Kidney (tissue), 13 donors: ENCODE measurements at regions not wholly inside any gene's neighbourhood (a gene's known extent, or its start where the extent isn't known, plus 50 kb on each side); places are given as distances from the start of the nearest gene placed in this dataset.

ENCODE experiments used
- DNase-seq, 5 donors: peaks; one replicate each; pipeline ENCODE4 v3.0.0-alpha.2; 2013 to 2020
- FAIRE-seq: peaks from 2 replicates; lab custom pipeline; 2012; peaks lifted over from hg19 to GRCh38; lab: Jason Lieb, UNC
- H3K27ac ChIP-seq, 2 donors: one replicate each; pipeline ENCODE4 v1.7.0; 2013; ENCODE audit warnings: low read depth in 2 of 2, low read length in 2 of 2, inconsistent platforms in 1 of 2
- H3K27me3 ChIP-seq: one replicate; pipeline ENCODE4 v1.7.1; 2013; ENCODE audit warnings: low read length, inconsistent platforms; ENCODE audit not compliant: control insufficient read depth, insufficient read depth
- H3K36me3 ChIP-seq, 3 donors: one replicate each; pipeline versions ENCODE4 v1.7.0 to v1.7.1; 2013; ENCODE audit warnings: low read length in 3 of 3, control low read depth in 1 of 3, inconsistent platforms in 1 of 3; ENCODE audit not compliant: insufficient read depth in 3 of 3, control insufficient read depth in 2 of 3
- H3K4me1 ChIP-seq, 3 donors: one replicate each; pipeline versions ENCODE4 v1.7.0 to v1.7.1; 2013; ENCODE audit warnings: low read length in 3 of 3, inconsistent platforms in 1 of 3, low read depth in 1 of 3; ENCODE audit not compliant: control insufficient read depth in 2 of 3, insufficient read depth in 2 of 3
- H3K4me3 ChIP-seq, 3 donors: one replicate each; pipeline versions ENCODE4 v1.7.0 to v1.8.1; 2013; ENCODE audit warnings: low read length in 3 of 3, control low read depth in 1 of 3, inconsistent platforms in 1 of 3
- H3K9ac ChIP-seq, 3 donors: one replicate each; pipeline versions ENCODE4 v1.7.0 to v1.7.1; 2013; ENCODE audit warnings: low read length in 3 of 3, control low read depth in 1 of 3, inconsistent platforms in 1 of 3
- H3K9me3 ChIP-seq, 3 donors: one replicate each; pipeline versions ENCODE4 v1.7.0 to v1.7.1; 2013; ENCODE audit warnings: low read length in 3 of 3, control low read depth in 1 of 3, inconsistent platforms in 1 of 3; ENCODE audit not compliant: control insufficient read depth in 2 of 3, insufficient read depth in 1 of 3
- intact Hi-C: fragments of 100-400 bp; cut with DNase I; formaldehyde crosslinking; loops from one replicate; pipeline ENCODE4 v1.11.1; 2022
- TF ChIP-seq, protein P1 (sequence below): IDR thresholded peaks from 3 replicates; pipeline ENCODE4 v1.5.1; 2012; ENCODE audit warnings: mild to moderate bottlenecking, moderate library complexity, borderline replicate concordance; ENCODE audit not compliant: insufficient read depth; ENCODE audit errors: extremely low read depth
- donor health status: control.
- donor health status: control.
- donor health status: control.
- donor health status: control.
- donor health status: control.
- donor health status: DM: yes; HTN: yes; CAD: no.
- donor health status: Normal renal cell carcinoma (clear cell type).

DNA sequence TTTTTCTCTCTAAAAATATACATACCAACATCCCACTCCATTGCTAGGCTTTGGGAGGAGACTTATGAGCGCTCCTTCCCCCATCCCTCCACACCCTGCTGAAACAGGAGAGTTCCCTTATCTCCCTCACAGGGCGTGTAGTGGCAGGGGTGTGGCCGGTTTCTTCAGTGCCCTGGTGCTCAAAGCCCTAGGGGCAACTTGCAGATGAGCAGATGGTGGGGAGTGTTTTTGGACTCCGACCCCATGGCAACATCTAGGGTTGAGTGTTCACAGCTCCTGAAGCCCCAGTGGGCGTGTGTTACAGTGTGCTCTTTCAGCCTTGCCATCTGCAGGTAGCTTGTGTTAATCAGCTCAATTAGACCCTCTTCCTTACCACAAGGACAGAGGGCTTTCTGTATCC, 409.5 kb downstream of the MAT2B start:
- H3K27ac ChIP-seq = no peak overlapping the region
- no peaks in the 10 kb centered on the region for H3K36me3 ChIP-seq
- H3K27me3 ChIP-seq = no peaks in the 10 kb centered on the region
- no peak for DNase-seq
- no peak overlapping the region for H3K9ac ChIP-seq
- TF ChIP-seq, protein P1, sequence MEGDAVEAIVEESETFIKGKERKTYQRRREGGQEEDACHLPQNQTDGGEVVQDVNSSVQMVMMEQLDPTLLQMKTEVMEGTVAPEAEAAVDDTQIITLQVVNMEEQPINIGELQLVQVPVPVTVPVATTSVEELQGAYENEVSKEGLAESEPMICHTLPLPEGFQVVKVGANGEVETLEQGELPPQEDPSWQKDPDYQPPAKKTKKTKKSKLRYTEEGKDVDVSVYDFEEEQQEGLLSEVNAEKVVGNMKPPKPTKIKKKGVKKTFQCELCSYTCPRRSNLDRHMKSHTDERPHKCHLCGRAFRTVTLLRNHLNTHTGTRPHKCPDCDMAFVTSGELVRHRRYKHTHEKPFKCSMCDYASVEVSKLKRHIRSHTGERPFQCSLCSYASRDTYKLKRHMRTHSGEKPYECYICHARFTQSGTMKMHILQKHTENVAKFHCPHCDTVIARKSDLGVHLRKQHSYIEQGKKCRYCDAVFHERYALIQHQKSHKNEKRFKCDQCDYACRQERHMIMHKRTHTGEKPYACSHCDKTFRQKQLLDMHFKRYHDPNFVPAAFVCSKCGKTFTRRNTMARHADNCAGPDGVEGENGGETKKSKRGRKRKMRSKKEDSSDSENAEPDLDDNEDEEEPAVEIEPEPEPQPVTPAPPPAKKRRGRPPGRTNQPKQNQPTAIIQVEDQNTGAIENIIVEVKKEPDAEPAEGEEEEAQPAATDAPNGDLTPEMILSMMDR = no peak
- no peak overlapping the region for H3K4me3 ChIP-seq
- intact Hi-C loops = no loop called here
- H3K4me1 ChIP-seq = no peaks in the 10 kb centered on the region
- H3K9me3 ChIP-seq = no peaks in the 10 kb centered on the region
- FAIRE-seq = no peak

DNA sequence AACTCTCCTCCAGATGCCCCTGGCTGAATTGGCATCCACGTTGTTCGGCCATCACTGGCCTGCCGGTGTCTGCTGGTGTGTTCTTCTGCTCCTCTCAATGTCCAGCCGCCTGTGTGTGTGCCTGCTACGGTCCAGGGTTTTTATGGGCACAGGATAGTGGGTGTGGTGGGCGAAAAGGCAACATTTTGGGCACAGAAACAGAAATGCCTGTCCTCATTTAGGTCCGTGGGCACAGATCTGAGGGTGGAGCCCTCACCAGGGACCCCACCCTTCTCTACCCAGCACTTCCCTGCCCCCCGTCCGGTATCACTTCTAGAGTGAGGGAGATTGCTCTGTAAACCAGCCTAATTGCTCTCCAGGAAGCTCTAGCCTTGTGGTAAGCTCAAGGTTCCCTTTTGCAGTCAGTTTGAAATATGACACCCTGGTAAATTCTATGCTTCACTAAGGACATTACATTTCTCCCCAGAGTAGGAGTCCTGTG, 410.1 kb downstream of the MAT2B start:
- H3K9ac ChIP-seq = no peak overlapping the region
- peak; percentile 18 to 71 (median 61) for DNase-seq

DNA sequence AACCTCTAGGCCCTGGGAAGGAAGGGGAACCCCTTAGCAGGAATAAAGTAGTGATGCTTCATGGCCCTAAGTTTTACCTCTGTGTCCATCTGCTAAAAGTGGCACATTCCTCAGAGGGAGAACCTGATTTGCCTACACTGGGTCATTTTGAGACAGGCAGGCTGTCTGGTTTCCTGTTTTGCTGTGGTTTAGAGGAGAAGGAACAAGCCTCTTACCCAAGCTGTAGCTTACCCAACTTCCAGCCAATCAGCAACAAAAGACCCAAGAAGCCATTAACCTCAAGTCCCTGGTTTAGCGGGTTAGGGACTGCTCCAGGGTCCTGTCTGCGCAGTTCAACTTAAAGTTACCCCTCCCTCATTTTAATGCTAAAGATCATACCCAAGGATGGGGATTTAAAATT, 411.0 kb downstream of the MAT2B start:
- FAIRE-seq (no peak), DNase-seq (peak in 1 of 5 donors; percentile 7)
- no peaks in the 10 kb centered on the region for H3K4me1 ChIP-seq
- H3K27me3 ChIP-seq = no peaks in the 10 kb centered on the region
- no peak overlapping the region for H3K4me3 ChIP-seq
- intact Hi-C loops = no loop called here
- H3K27ac ChIP-seq = no peak overlapping the region
- H3K9ac ChIP-seq = no peak overlapping the region
- TF ChIP-seq, protein P1 = no peak
- no peaks in the 10 kb centered on the region for H3K36me3 ChIP-seq
- H3K9me3 ChIP-seq = no peaks in the 10 kb centered on the region

More for the DNA sequence above, 410.1 kb downstream of the MAT2B start:
- no peak overlapping the region for H3K4me3 ChIP-seq
- no peak overlapping the region for H3K27ac ChIP-seq
- no peaks in the 10 kb centered on the region for H3K9me3 ChIP-seq
- H3K27me3 ChIP-seq = no peaks in the 10 kb centered on the region
- TF ChIP-seq, protein P1 = no peak
- H3K36me3 ChIP-seq = no peaks in the 10 kb centered on the region
- intact Hi-C loops = no loop called here
- FAIRE-seq = no peak
- no peaks in the 10 kb centered on the region for H3K4me1 ChIP-seq

DNA sequence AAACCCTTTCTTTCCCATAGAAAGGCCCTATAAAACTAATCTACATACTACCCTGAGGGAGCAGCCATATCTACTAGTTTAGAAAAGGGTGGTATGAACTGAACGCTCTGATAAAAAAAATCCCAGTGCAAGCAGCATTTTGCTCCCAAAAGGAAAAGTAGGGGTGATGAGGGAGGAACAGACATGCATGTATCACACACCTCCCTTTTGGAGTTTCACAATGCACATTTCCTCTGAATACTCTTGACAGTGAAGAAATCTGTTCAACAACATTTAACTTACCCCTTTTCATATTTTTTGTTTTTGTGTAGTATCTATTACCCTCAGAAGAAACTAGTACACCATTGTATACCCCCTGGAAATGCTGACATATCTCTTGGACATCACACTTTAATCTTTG, 411.4 kb downstream of the MAT2B start:
- H3K4me3 ChIP-seq = no peak overlapping the region
- no peaks in the 10 kb centered on the region for H3K27me3 ChIP-seq
- intact Hi-C loops = no loop called here
- H3K9me3 ChIP-seq = no peaks in the 10 kb centered on the region
- TF ChIP-seq, protein P1 = no peak
- FAIRE-seq = no peak
- no peak for DNase-seq
- H3K4me1 ChIP-seq = no peaks in the 10 kb centered on the region
- no peak overlapping the region for H3K9ac ChIP-seq
- no peak overlapping the region for H3K27ac ChIP-seq
- no peaks in the 10 kb centered on the region for H3K36me3 ChIP-seq
